GM12878 (cell line): ENCODE measurements at regions not wholly inside any gene's neighbourhood (a gene's known extent, or its start where the extent isn't known, plus 50 kb on each side); places are given as distances from the start of the nearest gene placed in this dataset.

Experiments used
- ASH2L ChIP-seq: fragments of 300-600, 200-600 bp; sonication (generic); IDR thresholded peaks from 2 replicates; pipeline ENCODE4 v1.6.1; 2017; ENCODE audit warnings: low read depth, mild to moderate bottlenecking, borderline replicate concordance
- EZH2 ChIP-seq: IDR thresholded peaks from 2 replicates; pipeline ENCODE4 v1.6.1; 2012; ENCODE audit warnings: low read depth, mild to moderate bottlenecking, control low read depth, inconsistent platforms, low read length, borderline replicate concordance; ENCODE audit not compliant: control insufficient read depth
- HCFC1 ChIP-seq: fragments of 150-350 bp; IDR thresholded peaks from 2 replicates; pipeline ENCODE4 v1.6.1; 2014; ENCODE audit warnings: low read length
- POLR2A ChIP-seq: IDR thresholded peaks from 2 replicates; pipeline ENCODE4 v1.6.1; 2011; ENCODE audit warnings: low read depth, mild to moderate bottlenecking, low read length
- YY1 ChIP-seq: IDR thresholded peaks from 2 replicates; pipeline ENCODE4 v1.6.1; 2011; ENCODE audit warnings: low read depth, mild to moderate bottlenecking, low read length
- TF ChIP-seq, protein P1 (sequence below), 3 experiments: IDR thresholded peaks in 2 of 3; conservative IDR thresholded peaks in 1 of 3; 2 replicates each; pipeline ENCODE4 v1.5.1; 2011; ENCODE audit warnings: low read depth in 3 of 3, low read length in 3 of 3, mild to moderate bottlenecking in 3 of 3, control low read depth in 2 of 3, moderate library complexity in 2 of 3, inconsistent platforms in 1 of 3, mixed read lengths in 1 of 3; ENCODE audit not compliant: control insufficient read depth in 2 of 3, insufficient read depth in 1 of 3; ENCODE audit errors: extremely low read depth in 1 of 3

DNA sequence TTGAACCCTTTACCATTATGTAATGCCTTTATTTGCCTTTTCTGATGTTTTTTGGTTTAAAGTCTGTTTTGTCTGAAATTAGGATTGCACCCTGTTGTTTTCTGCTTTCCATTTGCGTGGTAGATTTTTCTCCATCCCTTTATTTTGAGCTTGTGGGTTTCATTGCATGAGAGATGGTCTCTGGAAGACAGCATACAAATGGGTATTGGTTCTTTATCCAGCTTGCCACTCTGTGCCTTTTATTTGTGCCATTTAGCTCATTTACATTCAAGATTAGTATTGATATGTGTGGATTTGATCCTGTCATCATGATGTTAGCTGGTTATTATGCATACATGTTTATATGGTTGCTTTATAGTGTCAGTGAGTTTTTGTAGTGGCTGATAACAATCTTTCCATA is 318.7 kb upstream of the PPP2R3A start:
- TF ChIP-seq EZH2 (no peak), ASH2L (no peak), HCFC1 (no peak), POLR2A (no peak), YY1 (no peak)
- TF ChIP-seq, protein P1, sequence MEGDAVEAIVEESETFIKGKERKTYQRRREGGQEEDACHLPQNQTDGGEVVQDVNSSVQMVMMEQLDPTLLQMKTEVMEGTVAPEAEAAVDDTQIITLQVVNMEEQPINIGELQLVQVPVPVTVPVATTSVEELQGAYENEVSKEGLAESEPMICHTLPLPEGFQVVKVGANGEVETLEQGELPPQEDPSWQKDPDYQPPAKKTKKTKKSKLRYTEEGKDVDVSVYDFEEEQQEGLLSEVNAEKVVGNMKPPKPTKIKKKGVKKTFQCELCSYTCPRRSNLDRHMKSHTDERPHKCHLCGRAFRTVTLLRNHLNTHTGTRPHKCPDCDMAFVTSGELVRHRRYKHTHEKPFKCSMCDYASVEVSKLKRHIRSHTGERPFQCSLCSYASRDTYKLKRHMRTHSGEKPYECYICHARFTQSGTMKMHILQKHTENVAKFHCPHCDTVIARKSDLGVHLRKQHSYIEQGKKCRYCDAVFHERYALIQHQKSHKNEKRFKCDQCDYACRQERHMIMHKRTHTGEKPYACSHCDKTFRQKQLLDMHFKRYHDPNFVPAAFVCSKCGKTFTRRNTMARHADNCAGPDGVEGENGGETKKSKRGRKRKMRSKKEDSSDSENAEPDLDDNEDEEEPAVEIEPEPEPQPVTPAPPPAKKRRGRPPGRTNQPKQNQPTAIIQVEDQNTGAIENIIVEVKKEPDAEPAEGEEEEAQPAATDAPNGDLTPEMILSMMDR (IDR thresholded peaks at IDR 0.05 in 2 of 3, conservative IDR thresholded peaks at IDR 0.05 in 1 of 3; ENCODE audit: control insufficient read depth in 2 of 3, extremely low read depth in 1 of 3, insufficient read depth in 1 of 3, low read depth in 3 of 3, low read length in 3 of 3): no peak
